Vagina (tissue), 2 donors: ENCODE measurements at regions not wholly inside any gene's neighbourhood (a gene's known extent, or its start where the extent isn't known, plus 50 kb on each side); places are given as distances from the start of the nearest gene placed in this dataset.

Experiments
- DNase-seq, 2 donors: peaks; one replicate each; pipeline ENCODE4 v3.0.0-alpha.2; 2017; ENCODE audit errors: extremely low spot score in 2 of 2
- H3K27ac ChIP-seq: fragments of 200-600 bp; sonication (generic); one replicate; pipeline ENCODE4 v1.5.1; 2019
- H3K27me3 ChIP-seq: fragments of 200-600 bp; sonication (generic); one replicate; pipeline ENCODE4 v1.5.1; 2019
- H3K36me3 ChIP-seq, 2 donors: fragments of 200-600 bp; sonication (generic); one replicate each; pipeline ENCODE4 v1.5.1; 2017 to 2019
- H3K4me1 ChIP-seq: fragments of 200-600 bp; sonication (generic); one replicate; pipeline ENCODE4 v1.5.1; 2019
- H3K4me3 ChIP-seq, 2 donors: fragments of 200-600 bp; sonication (generic); 1 replicate in 1 of 2; 2 replicates in 1 of 2; pipeline ENCODE4 v1.5.1; 2016 to 2019
- H3K9me3 ChIP-seq: fragments of 200-600 bp; sonication (generic); one replicate; pipeline ENCODE4 v1.5.1; 2019
- POLR2A ChIP-seq, 2 donors: fragments of 450-650 bp; IDR thresholded peaks; one replicate each; pipeline ENCODE4 v1.6.1; 2017; ENCODE audit warnings: antibody characterized with exemption in 2 of 2, mild to moderate bottlenecking in 2 of 2, moderate library complexity in 2 of 2
- POLR2AphosphoS5 ChIP-seq, 2 donors: sonication (generic); formaldehyde crosslinking; IDR thresholded peaks; one replicate each; pipeline ENCODE4 v1.9.0; 2017; ENCODE audit warnings: antibody characterized with exemption in 2 of 2, mild to moderate bottlenecking in 2 of 2, low read depth in 1 of 2; ENCODE audit not compliant: insufficient read depth in 1 of 2
- intact Hi-C: fragments of 100-400 bp; cut with DNase I; formaldehyde crosslinking; loops from one replicate; pipeline ENCODE4 v1.15.1; 2023
- TF ChIP-seq, protein P1 (sequence below), 3 experiments: fragments of 450-650 bp in 2 of 3; fragments of 200-600 bp in 1 of 3; sonication (generic) in 1 of 3; IDR thresholded peaks; one replicate each; pipeline ENCODE4 v1.5.1; 2017 to 2019; ENCODE audit warnings: antibody characterized with exemption in 3 of 3, mild to moderate bottlenecking in 2 of 3, moderate library complexity in 2 of 3

DNA sequence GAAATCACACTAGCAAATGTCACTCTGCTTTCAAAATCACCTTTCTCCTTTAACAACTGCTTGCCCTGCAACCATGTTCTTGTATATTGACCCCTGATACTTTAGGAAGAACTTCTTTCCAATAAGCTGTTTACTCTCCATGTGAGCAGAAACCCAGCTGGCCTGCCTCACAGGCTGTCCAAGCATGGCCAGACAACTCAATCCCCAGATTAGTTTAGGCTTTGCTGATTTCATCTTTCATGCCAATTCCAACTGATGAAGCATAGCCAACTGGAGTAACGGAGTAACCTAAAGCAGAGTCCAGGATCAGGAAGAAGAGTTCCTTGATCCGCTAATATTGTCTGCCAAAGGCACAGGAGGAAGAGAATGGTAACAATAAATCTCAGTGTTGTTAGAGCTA, 56.7 kb upstream of the HTR1A start:
- Histone ChIP-seq H3K9me3 (no peaks in the 10 kb centered on the region), H3K27ac (no peak overlapping the region), H3K27me3 (no peaks in the 10 kb centered on the region), H3K4me3 (no peak overlapping the region), H3K4me1 (no peaks in the 10 kb centered on the region), H3K36me3 (no peaks in the 10 kb centered on the region)
- no peak for DNase-seq
- intact Hi-C loops, result no loop called here
- TF ChIP-seq POLR2AphosphoS5 (IDR thresholded peaks at IDR 0.05; ENCODE audit: insufficient read depth in 1 of 2, low read depth in 1 of 2), result no peak
- TF ChIP-seq POLR2A (IDR thresholded peaks at IDR 0.05), result no peak
- TF ChIP-seq, protein P1, sequence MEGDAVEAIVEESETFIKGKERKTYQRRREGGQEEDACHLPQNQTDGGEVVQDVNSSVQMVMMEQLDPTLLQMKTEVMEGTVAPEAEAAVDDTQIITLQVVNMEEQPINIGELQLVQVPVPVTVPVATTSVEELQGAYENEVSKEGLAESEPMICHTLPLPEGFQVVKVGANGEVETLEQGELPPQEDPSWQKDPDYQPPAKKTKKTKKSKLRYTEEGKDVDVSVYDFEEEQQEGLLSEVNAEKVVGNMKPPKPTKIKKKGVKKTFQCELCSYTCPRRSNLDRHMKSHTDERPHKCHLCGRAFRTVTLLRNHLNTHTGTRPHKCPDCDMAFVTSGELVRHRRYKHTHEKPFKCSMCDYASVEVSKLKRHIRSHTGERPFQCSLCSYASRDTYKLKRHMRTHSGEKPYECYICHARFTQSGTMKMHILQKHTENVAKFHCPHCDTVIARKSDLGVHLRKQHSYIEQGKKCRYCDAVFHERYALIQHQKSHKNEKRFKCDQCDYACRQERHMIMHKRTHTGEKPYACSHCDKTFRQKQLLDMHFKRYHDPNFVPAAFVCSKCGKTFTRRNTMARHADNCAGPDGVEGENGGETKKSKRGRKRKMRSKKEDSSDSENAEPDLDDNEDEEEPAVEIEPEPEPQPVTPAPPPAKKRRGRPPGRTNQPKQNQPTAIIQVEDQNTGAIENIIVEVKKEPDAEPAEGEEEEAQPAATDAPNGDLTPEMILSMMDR (IDR thresholded peaks at IDR 0.05), result no peak

DNA sequence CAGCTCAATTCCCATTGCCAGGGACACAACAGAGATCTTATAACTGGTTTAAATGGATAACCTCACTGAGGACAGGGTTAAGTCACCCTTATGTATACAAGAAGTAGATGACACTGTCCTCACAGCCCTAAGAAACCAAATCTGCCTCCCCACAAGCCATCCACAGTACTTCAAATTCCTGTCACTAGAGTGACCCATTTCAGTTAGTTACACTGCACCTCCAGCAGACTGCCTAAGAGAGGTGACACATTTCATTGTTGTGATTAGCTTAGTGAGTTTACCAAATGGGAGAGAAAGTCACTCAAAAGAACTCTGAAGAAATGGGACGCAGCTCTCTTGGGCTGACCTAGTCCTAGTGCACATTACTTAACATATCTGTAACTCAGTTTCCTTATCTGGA, 53.6 kb upstream of the HTR1A start:
- DNase-seq, result no peak
- TF ChIP-seq POLR2AphosphoS5 (IDR thresholded peaks at IDR 0.05; ENCODE audit: insufficient read depth in 1 of 2, low read depth in 1 of 2), result no peak
- TF ChIP-seq, protein P1 (IDR thresholded peaks at IDR 0.05), result no peak
- TF ChIP-seq POLR2A (IDR thresholded peaks at IDR 0.05), result no peak
- no peaks in the 10 kb centered on the region for H3K27me3 ChIP-seq
- H3K9me3 ChIP-seq, result no peaks in the 10 kb centered on the region
- H3K4me1 ChIP-seq, result no peaks in the 10 kb centered on the region
- H3K36me3 ChIP-seq, result no peaks in the 10 kb centered on the region
- H3K4me3 ChIP-seq, result no peak overlapping the region
- H3K27ac ChIP-seq, result no peak overlapping the region
- intact Hi-C loops, result no loop called here
